Esophagus squamous epithelium (tissue), 5 donors: ENCODE measurements at regions not wholly inside any gene's neighbourhood (a gene's known extent, or its start where the extent isn't known, plus 50 kb on each side); places are given as distances from the start of the nearest gene placed in this dataset.

Experiments
- DNase-seq: peaks from one replicate; lab custom pipeline; 2025; lab: John Stamatoyannopoulos, UW
- H3K27ac ChIP-seq, 4 donors: fragments of 200-600 bp; sonication (generic); one replicate each; pipeline ENCODE4 v1.5.1; 2016 to 2019; ENCODE audit warnings: mild to moderate bottlenecking in 1 of 4
- H3K27me3 ChIP-seq, 4 donors: fragments of 200-600 bp; sonication (generic); 1 replicate in 3 of 4; 2 replicates in 1 of 4; pipeline versions ENCODE4 v1.5.1 to v1.6.0; 2017 to 2021; ENCODE audit warnings: antibody characterized with exemption in 1 of 4
- H3K36me3 ChIP-seq, 3 donors: fragments of 200-600 bp; sonication (generic); one replicate each; pipeline ENCODE4 v1.5.1; 2016 to 2019
- H3K4me1 ChIP-seq, 3 donors: fragments of 200-600 bp; sonication (generic); one replicate each; pipeline ENCODE4 v1.5.1; 2017 to 2019
- H3K4me3 ChIP-seq, 4 donors: fragments of 200-600 bp; sonication (generic); 1 replicate in 3 of 4; 2 replicates in 1 of 4; pipeline ENCODE4 v1.5.1; 2016 to 2019; ENCODE audit warnings: mild to moderate bottlenecking in 2 of 4, moderate library complexity in 1 of 4
- H3K9me3 ChIP-seq, 3 donors: fragments of 200-600 bp; sonication (generic); one replicate each; pipeline ENCODE4 v1.5.1; 2016 to 2019
- POLR2A ChIP-seq, 4 donors: fragments of 450-650 bp; IDR thresholded peaks; one replicate each; pipeline ENCODE4 v1.6.1; 2017; ENCODE audit warnings: antibody characterized with exemption in 4 of 4, mild to moderate bottlenecking in 4 of 4, moderate library complexity in 3 of 4
- WGBS, 2 donors: methylation state at CpG; one replicate each; pipeline ENCODE4 v1.1.5; 2018; 5-methylcytosine and 5-hydroxymethylcytosine counted together
- intact Hi-C: fragments of 100-400 bp; cut with DNase I; formaldehyde crosslinking; loops from one replicate; pipeline ENCODE4 v1.15.0; 2022
- TF ChIP-seq, protein P1 (sequence below), 6 experiments: fragments of 450-650 bp in 4 of 6; fragments of 200-600 bp in 2 of 6; sonication (generic) in 2 of 6; IDR thresholded peaks; one replicate each; pipeline ENCODE4 v1.5.1; 2016 to 2019; ENCODE audit warnings: antibody characterized with exemption in 6 of 6, mild to moderate bottlenecking in 4 of 6, moderate library complexity in 4 of 6
- donor health status: DM: yes; HTN: yes; CAD: no.

DNA sequence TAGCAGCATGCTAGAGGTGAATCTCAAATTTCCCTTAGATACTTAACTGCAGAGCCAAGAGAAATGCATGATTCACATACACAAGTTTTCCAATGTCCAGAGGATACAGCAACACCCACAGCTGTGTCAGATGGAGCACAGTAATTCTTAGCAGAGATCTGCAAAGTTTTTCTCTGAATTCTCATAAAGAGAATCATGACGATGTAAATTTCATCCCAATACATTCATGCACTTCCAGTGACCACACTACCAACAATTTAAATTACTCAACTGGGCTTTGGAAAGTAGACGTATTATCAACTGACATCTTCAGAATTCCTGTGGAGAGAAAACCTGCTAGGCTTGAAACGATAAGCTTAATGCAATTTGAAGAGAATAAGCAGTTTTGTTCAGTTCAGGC is 378.8 kb upstream of the TLE4 start:
- H3K27ac ChIP-seq = no peak overlapping the region
- no peaks in the 10 kb centered on the region for H3K9me3 ChIP-seq
- no peak for TF ChIP-seq POLR2A (IDR thresholded peaks at IDR 0.05)
- TF ChIP-seq, protein P1, sequence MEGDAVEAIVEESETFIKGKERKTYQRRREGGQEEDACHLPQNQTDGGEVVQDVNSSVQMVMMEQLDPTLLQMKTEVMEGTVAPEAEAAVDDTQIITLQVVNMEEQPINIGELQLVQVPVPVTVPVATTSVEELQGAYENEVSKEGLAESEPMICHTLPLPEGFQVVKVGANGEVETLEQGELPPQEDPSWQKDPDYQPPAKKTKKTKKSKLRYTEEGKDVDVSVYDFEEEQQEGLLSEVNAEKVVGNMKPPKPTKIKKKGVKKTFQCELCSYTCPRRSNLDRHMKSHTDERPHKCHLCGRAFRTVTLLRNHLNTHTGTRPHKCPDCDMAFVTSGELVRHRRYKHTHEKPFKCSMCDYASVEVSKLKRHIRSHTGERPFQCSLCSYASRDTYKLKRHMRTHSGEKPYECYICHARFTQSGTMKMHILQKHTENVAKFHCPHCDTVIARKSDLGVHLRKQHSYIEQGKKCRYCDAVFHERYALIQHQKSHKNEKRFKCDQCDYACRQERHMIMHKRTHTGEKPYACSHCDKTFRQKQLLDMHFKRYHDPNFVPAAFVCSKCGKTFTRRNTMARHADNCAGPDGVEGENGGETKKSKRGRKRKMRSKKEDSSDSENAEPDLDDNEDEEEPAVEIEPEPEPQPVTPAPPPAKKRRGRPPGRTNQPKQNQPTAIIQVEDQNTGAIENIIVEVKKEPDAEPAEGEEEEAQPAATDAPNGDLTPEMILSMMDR (IDR thresholded peaks at IDR 0.05) = no peak
- 84 to 86% methylated on average over 3 of the region's 3 CpGs for WGBS, 2 donors
- peaks cover 0 to 3% (median 0%) of the 10 kb centered on the region in 3 donors for H3K4me1 ChIP-seq
- DNase-seq = no peak
- H3K36me3 ChIP-seq = no peaks in the 10 kb centered on the region
- no peak overlapping the region for H3K4me3 ChIP-seq
- H3K27me3 ChIP-seq = no peaks in the 10 kb centered on the region
- intact Hi-C loops = no loop called here

GRCh38 chr9:79193501-79194223 is 378.1 kb upstream of the TLE4 start:
- Histone ChIP-seq H3K27ac (no peak overlapping the region), H3K9me3 (no peaks in the 10 kb centered on the region), H3K27me3 (no peaks in the 10 kb centered on the region), H3K4me1 (peaks cover 0 to 3% (median 0%) of the 10 kb centered on the region in 3 donors), H3K4me3 (no peak overlapping the region), H3K36me3 (no peaks in the 10 kb centered on the region)
- 92 to 93% methylated on average over 36 of the region's 36 CpGs for WGBS, 2 donors
- intact Hi-C loops = no loop called here
- TF ChIP-seq, protein P1 (IDR thresholded peaks at IDR 0.05) = no peak
- TF ChIP-seq POLR2A (IDR thresholded peaks at IDR 0.05) = no peak
- no peak for DNase-seq

GRCh38 chr9:79195879-79196278 is 375.9 kb upstream of the TLE4 start:
- TF ChIP-seq POLR2A (IDR thresholded peaks at IDR 0.05) = no peak
- TF ChIP-seq, protein P1 (IDR thresholded peaks at IDR 0.05) = no peak
- DNase-seq = no peak
- H3K27ac ChIP-seq = no peak overlapping the region

GRCh38 chr9:79196606-79197005 is 375.2 kb upstream of the TLE4 start:
- Histone ChIP-seq H3K4me1 (no peaks in the 10 kb centered on the region), H3K36me3 (no peaks in the 10 kb centered on the region), H3K4me3 (no peak overlapping the region), H3K9me3 (no peaks in the 10 kb centered on the region), H3K27ac (no peak overlapping the region), H3K27me3 (peaks cover 0 to 5% (median 0%) of the 10 kb centered on the region in 4 donors)
- WGBS, 2 donors = 41 to 57% methylated on average over 1 of the region's 1 CpG
- intact Hi-C loops = no loop called here
- TF ChIP-seq, protein P1 (IDR thresholded peaks at IDR 0.05) = no peak
- TF ChIP-seq POLR2A (IDR thresholded peaks at IDR 0.05) = no peak
- DNase-seq = no peak

More at GRCh38 chr9:79195879-79196278, 375.9 kb upstream of the TLE4 start:
- Histone ChIP-seq H3K9me3 (no peaks in the 10 kb centered on the region), H3K36me3 (no peaks in the 10 kb centered on the region), H3K4me1 (no peaks in the 10 kb centered on the region), H3K4me3 (no peak overlapping the region), H3K27me3 (peaks cover 0 to 5% (median 0%) of the 10 kb centered on the region in 4 donors)
- intact Hi-C loops = no loop called here

GRCh38 chr9:79200336-79200735 is 371.4 kb upstream of the TLE4 start:
- Histone ChIP-seq H3K4me1 (no peaks in the 10 kb centered on the region), H3K27me3 (peaks cover 0 to 5% (median 0%) of the 10 kb centered on the region in 4 donors)
- TF ChIP-seq POLR2A (IDR thresholded peaks at IDR 0.05) = no peak
- TF ChIP-seq, protein P1 (IDR thresholded peaks at IDR 0.05) = no peak

More at GRCh38 chr9:79200336-79200735, 371.4 kb upstream of the TLE4 start:
- intact Hi-C loops = no loop called here
- DNase-seq = no peak
- H3K4me3 ChIP-seq = no peak overlapping the region
- no peaks in the 10 kb centered on the region for H3K36me3 ChIP-seq
- 36 to 80% methylated on average over 1 of the region's 1 CpG for WGBS, 2 donors
- H3K27ac ChIP-seq = no peak overlapping the region
- no peaks in the 10 kb centered on the region for H3K9me3 ChIP-seq
